Panc1 (cell line): ENCODE measurements at regions not wholly inside any gene's neighbourhood (a gene's known extent, or its start where the extent isn't known, plus 50 kb on each side); places are given as distances from the start of the nearest gene placed in this dataset.

Experiments used
- SIN3A ChIP-seq: IDR thresholded peaks from 2 replicates; pipeline ENCODE4 v1.6.1; 2012; ENCODE audit warnings: low read depth, mild to moderate bottlenecking, low read length, moderate library complexity, borderline replicate concordance; ENCODE audit not compliant: insufficient read depth
- TF ChIP-seq, protein P1 (sequence below): fragments of 450-650 bp; IDR thresholded peaks from 2 replicates; pipeline ENCODE4 v1.5.1; 2017; ENCODE audit warnings: mild to moderate bottlenecking

DNA sequence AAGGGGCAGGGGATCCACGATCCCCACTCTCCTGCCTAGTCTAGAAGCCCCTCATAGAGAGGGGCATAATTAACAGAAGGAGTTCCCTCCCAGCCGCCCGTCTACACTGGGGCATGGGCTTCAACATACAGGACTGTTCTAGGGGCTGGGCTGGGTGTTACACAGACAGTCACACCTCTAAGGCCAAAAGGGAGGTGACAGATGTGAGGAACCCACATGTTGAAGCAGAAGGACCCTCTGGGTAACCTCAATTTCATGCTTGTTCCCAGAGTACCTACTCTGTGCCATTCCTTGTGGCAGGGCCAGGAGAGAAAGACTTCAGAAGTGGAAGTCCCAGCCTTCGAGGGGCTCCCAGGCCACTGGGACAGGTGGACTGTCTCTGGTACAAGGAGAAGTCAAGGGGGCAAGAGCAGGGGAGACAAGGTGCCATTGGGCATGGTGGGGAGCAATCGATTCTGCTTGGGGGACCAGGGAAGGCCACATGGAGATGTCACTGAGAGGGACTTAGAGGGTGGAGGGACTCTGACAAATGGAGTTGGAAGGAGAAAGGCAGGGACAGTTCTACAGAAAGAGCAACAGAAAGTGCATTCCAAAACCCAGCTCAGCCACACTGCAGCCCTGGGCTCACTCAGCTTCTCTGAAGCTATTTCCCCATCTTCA is 71.3 kb downstream of the CPN2 start:
- TF ChIP-seq, protein P1, sequence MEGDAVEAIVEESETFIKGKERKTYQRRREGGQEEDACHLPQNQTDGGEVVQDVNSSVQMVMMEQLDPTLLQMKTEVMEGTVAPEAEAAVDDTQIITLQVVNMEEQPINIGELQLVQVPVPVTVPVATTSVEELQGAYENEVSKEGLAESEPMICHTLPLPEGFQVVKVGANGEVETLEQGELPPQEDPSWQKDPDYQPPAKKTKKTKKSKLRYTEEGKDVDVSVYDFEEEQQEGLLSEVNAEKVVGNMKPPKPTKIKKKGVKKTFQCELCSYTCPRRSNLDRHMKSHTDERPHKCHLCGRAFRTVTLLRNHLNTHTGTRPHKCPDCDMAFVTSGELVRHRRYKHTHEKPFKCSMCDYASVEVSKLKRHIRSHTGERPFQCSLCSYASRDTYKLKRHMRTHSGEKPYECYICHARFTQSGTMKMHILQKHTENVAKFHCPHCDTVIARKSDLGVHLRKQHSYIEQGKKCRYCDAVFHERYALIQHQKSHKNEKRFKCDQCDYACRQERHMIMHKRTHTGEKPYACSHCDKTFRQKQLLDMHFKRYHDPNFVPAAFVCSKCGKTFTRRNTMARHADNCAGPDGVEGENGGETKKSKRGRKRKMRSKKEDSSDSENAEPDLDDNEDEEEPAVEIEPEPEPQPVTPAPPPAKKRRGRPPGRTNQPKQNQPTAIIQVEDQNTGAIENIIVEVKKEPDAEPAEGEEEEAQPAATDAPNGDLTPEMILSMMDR = no peak
- TF ChIP-seq SIN3A = no peak
